ENCODE measurements at regions not wholly inside any gene's neighbourhood (a gene's known extent, or its start where the extent isn't known, plus 50 kb on each side); places are given as distances from the start of the nearest gene placed in this dataset.

DNA sequence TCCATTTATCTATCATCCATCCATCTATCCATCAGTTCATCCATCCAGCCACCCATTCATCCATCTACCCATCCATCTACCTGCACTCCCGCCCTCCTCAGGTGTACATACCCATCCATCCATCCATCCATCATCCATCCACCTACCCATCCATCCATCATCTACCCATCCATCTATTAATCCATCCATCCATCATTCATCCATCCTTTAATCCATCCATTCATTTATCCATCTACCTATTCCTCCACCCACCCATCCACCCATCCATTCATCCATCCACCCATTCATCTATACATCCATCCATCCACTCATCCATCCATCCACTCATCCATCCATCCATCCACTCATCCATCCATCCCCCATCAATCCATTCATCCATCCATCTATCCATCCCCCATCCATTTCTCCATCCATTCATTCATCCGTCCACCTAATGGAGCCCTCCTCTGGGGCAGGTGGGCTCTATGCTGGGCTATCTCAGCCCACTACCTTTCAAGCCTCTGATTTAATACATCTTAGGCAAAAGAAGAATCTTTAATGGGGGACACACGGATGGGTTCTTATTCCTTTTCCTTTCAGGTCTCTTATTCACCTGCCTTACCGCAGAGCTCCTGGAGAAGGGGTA lies 178.9 kb downstream of the URI1 start:
- TF ChIP-seq CTCF (IDR thresholded peaks at IDR 0.05 in 2 of 3, conservative IDR thresholded peaks at IDR 0.05 in 1 of 3; ENCODE audit: borderline replicate concordance in 1 of 3, insufficient read depth in 1 of 3, low read depth in 2 of 3, low read length in 2 of 3) (no peak), TCF7L2 (IDR thresholded peaks at IDR 0.05; ENCODE audit: borderline replicate concordance, extremely low read depth, insufficient read depth, insufficient read length) (no peak), POLR2A (IDR thresholded peaks at IDR 0.05; ENCODE audit: borderline replicate concordance, extremely low read depth, insufficient read depth, insufficient read length) (no peak), REST (IDR thresholded peaks at IDR 0.05; ENCODE audit: low read depth) (no peak), ZNF274 (IDR thresholded peaks at IDR 0.05; ENCODE audit: low read depth, low read length) (no peak), EGR1 (IDR thresholded peaks at IDR 0.05; ENCODE audit: low read depth) (no peak), SRF (IDR thresholded peaks at IDR 0.05; ENCODE audit: low read depth) (no peak)
- TF ChIP-seq, protein P1, sequence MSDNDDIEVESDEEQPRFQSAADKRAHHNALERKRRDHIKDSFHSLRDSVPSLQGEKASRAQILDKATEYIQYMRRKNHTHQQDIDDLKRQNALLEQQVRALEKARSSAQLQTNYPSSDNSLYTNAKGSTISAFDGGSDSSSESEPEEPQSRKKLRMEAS (IDR thresholded peaks at IDR 0.05): no peak
